Stimulated activated CD4-positive, alpha-beta T cell treated with anti-CD3 and anti-CD28 coated beads, TNF-alpha, amount 100 ng/mL, for 48 hours (primary cell): ENCODE measurements at regions not wholly inside any gene's neighbourhood (a gene's known extent, or its start where the extent isn't known, plus 50 kb on each side); places are given as distances from the start of the nearest gene placed in this dataset.

ENCODE experiments used
- DNase-seq, 3 donors: peaks; one replicate each; pipeline ENCODE4 v3.0.0-alpha.2; 2020; ENCODE audit warnings: low read depth in 3 of 3

DNA sequence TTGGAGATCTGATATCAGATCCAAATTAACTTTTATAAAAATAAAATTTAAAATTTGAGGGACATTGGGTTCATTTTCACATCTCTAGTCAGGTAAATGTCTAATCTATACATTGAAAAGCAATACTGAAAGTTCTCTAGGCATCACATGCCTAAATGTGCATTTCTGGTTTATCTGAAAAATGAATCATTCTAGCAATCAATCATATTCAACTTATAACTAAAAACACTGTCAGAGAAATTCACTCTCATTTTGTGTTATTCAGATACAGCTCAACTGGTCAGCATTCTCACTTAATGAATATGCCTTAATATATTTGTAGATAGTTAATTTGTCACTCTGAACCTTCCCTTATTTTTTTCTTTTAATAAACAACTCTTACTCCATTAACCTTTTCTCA, 243.2 kb downstream of the CASP12 start:
- no peak for DNase-seq

DNA sequence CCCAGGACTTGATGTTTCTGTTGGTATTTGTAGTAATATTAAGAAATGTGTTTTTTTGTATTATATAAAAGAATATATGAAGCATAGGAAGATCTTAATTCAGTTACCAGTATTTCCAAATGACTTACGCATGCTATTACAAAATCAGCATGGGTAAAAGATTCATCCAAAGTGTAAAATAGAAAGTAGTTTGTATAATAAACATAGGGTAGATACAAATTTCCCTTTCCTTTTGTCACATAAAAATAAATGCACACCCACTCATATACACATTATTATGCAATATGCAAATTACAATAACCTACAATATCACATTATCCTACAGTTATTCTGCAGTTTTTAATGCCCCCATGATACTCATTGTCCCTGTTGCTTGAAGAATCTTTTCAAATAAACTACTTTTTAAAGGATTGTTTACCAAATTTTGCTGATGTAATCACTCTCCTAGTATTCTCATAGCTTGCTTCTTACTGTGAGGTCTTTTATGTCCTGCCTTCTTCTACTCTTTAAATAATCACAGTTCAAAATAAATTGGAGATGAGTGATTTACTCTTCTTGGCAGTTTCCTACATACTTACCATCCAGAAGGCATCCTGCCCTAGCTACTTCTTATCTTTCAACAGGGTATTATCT, 244.0 kb downstream of the CASP12 start:
- DNase-seq: no peak

DNA sequence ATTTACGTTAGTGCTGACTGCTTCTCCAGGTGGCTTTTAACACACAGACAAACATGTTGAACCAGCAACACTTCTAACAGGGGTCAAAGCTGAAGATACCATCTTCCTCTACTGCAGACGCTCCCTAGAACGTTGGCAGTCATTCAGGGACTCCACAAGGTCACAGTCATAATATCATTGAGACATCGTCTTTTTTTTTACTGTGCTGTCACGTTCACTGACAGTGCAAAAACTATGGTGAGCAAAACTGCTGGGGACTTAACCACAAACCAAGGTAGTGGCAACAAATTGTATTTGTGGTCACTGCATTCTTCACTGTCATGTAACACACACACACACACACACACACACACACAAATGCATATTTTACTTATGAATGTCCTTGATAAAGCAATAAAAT, 244.9 kb downstream of the CASP12 start:
- no peak for DNase-seq

DNA sequence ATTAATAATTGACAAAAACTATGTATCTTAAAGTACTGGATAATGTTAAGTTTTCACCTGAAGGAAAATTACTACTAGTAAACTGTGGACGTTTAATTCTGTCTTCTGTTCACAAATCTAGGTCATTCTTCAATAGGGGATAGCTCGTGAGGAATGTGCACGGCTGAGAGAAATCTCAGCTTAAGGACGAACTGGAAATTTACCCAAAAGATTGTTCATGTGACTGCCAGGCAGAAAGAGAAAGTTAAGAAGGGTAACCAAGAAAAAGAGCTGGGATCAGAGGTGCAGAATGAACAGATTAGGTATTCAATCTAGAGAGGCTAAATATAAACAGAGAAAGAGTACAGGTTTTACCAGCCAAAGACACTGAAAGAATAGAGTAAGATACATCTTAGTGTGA, 245.3 kb downstream of the CASP12 start:
- DNase-seq: no peak

DNA sequence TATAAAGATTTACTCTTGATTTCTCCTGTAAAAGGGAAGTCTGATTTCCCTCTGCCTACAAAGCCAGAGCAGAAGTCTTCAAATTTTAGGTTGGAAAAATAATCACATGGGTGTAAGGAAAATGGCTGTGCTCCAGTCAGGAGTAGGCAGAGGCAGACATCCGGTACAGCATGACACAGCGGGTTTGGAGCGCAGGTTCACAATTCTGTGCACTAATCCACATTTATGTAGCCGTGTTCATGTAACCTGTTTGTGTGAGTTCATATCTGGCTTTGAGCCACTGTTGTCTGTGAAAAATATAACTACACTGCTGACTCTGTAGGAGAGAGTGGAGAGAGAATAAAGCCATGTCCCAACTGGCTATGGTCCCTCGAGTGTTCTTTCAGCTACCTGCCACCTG, 248.0 kb downstream of the CASP12 start:
- DNase-seq: no peak

DNA sequence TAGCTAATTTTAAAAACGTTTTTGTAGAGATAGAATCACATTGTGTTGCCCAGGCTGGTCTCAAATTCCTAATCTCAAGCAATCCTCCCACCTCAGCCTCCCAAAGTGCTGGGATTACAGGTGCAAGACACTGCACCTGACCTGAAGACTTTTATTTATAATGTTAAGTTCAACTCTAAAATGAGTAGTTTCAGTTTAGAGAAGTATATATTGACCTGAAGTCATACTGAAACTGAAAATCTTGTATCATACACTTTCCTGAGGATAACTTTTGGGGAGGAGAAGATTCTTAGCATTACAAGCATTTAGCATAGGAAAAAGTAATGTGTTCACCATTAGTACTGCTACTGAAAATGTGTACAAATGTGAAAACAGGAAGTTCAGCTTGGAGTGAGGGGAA, 249.3 kb downstream of the CASP12 start:
- no peak for DNase-seq

DNA sequence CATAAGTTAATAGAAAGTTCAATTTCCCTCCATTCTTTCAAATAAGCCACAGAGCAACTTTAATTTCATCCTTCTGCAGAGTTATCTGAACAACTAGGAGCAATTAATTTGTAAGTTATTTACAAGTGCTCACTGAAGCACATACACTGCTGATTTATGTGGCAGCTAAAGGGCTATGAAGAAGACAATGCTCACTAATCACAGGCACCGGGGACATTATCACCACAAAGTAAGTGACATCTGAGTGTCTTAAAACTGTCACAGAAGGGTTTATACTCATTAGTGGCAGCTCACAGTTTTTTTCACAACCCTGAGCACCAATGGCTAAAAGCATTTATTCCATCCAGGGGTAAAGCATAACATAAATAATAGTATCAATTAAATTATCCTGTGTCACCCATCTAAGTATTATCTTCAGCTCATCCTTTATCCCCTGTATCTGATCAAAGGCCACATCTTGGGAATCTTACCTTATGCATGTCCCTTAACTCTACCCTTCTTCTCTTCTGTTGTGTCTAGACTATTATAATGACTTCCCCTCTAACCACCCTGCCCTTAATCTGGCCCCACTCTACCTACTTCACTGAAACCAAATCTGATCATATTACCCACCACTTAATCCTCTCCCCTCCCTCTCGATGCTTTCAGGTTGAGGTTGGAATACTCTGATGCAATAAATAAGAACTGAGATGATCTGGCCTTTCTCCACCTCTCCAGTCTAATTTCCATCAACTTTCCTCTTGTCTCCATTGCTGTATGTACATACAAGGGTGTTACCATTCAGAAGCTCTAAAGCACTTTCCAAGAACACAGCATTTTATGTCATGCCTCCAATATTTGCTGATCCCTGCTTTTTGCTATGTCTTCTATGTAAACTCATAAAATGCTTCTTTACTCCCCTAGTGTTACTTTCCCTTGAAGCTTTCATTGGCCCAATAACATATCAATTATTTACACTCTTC, 252.7 kb downstream of the CASP12 start:
- DNase-seq: no peak

DNA sequence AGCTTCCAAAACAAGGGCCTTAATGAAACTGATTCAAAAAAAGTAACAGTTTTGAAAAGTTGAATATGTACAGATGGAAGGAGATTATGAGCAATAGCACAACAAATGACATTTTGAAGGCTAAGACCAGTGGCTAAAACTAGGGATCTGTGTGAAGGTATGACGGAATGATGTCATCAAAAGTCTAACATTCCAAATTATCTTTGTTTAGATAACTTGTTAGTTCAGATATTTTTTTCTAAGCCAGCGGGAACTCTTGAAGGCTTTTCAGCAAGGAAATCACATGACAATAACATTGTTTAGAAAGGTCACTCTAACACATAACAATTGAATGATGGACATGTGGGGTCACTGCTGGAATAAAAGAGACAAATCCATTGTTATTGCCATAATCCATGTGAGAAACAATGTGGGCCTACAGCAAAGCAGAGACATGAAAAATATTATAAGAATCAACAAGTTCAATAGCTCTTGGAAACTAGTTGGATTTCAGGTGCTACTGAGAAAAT, 260.5 kb downstream of the CASP12 start:
- no peak for DNase-seq

DNA sequence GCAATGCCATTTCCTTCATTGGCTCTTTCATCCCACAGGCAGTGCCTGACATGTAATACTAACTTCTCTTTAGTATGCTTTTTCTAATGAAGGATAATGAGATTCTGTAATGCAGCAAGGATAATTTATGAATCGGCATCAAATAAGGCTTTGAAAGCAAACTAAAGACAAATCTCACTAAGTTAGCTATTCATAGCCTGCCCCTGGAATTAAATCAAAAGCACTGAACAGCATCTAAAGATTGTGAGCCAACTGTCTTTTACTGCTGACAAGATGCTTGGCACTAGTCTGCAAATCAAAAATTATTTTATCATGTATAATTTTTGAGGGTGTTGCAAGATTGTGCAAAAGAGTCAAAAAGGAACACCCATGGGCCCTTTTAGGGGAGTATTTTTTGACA, 265.0 kb downstream of the CASP12 start:
- no peak for DNase-seq

DNA sequence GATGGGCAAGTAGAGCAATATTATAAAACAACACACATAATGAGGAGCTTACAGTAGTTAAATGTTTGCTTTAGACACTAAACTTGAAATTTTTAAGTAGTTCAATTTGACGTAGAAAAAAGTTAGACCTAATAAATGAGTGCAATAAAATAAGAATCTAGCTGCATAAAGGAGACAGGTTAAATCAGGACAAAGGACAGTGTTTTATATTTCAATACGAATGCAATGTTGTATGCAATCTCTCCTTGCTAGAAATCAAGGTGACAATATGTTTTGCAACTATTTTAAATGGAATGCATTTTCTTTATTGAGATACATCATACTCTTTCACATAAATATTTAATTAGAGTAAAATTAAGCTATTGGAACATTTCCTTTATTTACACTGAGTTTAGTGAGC, 267.9 kb downstream of the CASP12 start:
- no peak for DNase-seq

DNA sequence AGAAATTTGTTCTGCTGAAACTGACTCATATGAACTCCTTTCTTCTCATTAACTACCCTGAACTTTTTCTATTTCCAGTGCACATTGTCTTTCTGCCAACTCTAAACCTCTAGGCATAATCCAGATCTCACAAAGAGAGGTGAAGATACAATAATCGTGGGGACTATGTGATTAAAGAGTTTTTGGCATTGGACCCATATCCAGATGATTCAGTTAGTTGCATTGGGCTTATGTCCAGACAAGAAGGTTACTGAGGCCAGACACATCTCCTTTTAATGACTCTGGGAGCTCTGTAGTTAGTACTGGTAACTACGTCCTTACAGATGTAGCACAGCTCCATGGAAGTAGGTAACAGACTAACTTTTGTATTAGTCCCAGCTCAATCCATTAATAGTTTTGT, 273.0 kb downstream of the CASP12 start:
- no peak for DNase-seq

DNA sequence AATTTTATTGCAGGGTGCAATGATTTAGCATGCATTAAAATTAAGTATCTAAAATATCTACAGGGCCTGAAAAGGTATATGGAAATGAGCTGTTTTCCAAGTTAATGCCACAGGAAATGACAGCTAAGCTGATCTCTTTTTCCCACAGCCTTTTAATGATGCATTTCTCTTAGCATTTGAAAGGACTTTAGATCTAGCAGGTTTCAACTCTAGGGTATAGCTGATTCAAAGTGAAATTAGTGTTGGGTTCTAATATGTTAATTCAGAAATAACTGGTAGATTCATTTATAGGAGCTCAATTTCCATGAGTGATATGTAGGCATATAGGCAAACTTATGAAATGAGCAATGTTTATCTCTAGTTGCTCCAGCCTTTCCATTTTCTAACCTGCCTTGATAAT, 274.2 kb downstream of the CASP12 start:
- DNase-seq: no peak

DNA sequence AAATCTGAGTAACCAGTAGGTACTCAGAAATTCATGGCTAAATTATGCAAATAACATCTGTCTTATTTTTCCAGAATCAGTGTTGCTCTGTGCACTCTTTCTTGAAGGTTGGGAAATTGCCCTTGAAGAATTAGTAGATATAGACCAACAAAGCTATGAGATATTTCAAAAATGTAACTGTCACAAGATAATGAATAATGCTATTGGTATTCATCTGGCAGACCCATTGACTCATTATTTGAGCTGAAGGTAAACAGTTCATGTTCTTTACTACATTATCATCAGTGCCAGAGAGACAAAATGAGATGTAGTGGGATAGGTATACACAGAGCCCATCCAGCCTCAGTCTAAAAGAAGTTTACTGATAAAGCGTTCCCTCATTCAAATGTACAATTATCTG, 274.7 kb downstream of the CASP12 start:
- DNase-seq: no peak

DNA sequence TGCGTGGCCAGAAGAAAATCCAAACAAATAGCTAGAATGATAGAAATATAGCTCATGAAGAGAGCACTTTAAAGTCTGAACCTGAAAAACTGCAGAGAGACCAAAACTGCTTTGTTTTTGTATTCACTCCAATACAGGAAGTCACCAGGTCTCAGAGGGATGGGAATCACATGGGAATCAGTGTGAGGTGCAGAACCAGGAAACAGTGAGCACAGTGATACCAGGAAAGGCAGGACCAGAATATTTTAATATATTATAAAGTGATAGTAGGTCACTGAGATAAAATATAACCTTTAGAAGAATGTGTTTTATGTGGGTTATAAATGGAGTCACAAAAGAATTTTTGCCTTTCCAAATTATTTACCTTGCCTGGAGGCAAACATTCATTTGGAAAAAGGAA, 277.3 kb downstream of the CASP12 start:
- no peak for DNase-seq

DNA sequence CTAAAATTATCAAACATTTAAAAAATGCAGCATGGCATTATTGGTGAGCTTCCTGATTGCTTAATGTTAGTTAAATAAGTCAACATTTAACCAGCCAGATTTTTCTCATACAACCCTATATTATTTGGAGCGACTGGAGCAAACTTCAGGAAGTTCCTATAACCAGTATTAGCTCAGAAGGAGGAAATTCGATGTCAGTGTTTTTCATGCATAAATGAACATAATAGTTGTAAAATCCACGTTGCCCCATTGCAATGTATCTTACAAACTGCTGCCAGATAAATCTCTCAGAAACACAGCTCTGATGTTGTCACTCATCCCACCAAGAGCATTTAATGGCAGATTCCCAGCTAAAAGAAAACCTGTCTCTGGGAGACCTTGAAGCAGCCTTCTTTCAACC, 278.5 kb downstream of the CASP12 start:
- DNase-seq: no peak

DNA sequence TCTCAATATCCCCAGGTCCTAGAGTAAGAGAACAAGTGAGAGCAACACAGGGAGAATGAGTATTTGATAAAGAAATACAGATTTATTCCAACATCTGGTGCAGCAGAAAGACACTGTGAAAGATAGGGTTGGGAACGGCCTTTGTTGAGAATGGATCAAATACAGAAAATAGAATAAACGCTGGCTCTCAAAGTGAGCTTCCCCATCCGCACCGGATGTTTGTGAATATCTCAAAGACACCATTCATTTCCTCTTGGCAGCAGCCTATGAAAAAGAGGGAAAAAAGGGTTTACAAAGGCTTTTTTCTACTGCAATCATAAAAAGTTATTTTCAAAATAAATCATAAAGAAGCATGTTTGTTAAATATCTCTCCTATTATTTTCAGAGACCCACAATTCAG, 279.3 kb downstream of the CASP12 start:
- no peak for DNase-seq

DNA sequence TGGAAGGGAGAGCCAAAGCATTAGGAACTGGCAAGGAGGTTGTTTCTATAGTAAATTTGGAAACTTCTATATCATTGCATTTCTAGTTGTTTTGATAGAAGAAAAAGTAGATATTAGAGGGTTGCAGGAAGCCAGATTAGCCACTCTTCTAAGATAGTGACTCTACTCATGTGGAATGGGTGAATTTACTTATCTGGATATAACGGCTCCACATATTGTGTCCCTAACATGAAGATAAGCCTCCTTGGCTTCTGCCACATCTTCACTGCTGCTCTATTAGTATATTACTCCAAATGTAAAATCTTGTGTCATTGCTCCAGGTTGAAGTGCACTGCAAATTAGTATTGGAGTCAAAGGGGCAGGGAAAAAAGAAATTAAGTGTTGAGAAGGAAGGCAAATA, 283.3 kb downstream of the CASP12 start:
- no peak for DNase-seq

DNA sequence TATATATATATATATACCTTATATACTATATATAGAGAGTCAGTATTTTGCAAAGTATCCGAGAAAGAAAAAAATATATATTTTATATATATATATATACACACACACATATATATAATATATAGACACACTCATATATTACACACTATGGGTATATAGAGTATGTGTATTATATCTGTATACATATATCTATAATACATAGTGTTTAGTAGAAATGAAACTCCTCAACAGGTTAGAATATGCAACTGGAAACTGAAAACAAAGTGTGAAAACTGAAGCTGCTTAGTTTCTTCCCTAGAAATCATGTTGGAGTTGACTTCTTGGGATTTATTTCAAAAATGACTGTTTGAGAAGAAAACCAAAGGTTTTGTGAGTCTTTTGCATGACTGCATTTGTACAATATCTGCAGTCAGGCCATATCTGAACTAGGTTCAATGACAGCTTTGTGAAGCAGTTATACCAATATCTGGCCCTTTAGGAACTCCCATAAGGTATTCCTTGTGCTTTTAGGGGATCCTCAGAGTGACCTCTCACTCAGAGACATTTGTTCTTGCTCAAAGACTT, 284.1 kb downstream of the CASP12 start:
- no peak for DNase-seq

DNA sequence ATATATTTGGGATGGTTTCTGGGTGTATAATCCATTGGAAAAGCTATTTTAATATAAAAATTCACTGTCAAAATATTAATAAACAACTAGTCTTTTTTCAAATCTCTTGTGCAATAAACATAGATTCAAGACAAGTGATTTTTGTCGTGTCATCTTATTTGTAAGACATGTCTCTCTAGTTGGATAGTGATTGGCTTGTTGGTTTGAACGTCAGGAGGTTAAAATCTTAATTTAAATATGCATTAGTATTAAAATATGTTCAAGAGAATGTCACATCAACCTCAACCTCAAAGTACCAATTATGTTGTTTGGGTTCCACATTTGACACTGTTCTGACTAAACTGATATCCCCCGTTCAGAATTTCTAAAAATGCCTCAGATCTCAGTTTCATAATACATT, 287.6 kb downstream of the CASP12 start:
- no peak for DNase-seq

DNA sequence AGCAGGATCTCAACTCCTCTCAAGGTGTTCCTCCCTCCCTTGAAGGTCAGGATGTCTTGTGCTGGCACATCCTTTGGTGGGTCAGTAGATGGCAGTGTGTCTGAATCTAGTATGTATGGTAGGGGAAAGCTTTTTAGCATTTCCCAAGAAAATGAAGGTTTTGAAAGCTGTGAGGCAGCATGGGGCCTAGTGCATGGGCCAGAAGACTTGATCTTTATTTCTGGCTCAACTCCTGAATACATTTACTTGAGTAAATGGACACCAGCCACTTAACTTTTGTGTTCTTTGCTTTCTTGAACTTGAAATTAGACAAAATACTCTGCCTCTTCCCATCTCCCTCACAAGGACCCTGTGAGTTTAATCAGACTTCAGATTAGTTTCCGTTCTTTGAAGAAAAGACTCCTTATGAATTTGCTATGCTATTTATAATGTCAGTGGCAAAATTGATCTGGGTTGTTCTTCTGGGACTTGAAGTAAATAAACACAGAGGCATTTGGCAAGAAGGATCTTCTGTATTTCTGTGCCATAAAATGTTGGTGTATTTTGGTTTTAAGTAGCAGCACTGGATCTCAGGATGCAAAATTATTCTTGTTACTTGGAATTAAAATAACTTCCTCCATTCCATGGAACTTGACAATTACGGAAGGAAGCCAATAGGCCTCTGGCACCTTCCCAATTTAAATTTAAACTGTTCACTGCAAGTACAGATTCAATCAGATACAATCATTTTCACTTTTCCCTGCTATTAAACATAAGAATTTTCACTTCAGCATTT, 288.8 kb downstream of the CASP12 start:
- peak in 2 of 3 donors; percentile 5 to 28 for DNase-seq

DNA sequence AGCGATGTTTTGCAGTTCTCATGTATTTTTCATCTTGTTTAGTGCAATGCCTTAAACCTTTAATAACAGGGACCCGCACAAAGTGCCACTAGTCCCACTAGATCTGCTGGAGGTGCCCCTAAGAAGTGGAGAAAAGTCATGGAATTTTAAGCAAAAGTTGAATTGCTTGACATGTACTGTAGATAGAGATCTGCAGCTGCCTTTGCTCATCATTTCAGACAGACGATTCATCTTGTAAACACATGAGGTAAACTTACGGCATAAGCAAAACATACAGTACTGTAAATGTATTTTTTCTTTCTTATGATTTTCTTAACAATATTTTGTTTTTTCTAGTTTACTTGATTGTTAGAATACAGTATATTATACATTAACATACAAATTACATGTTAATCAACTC, 295.6 kb downstream of the CASP12 start:
- no peak for DNase-seq
